ENCODE measurements at regions not wholly inside any gene's neighbourhood (a gene's known extent, or its start where the extent isn't known, plus 50 kb on each side); places are given as distances from the start of the nearest gene placed in this dataset.
"Not testable (repeated sequence)": the region's sequence is repeated elsewhere in the genome, so short reads cannot be mapped to it uniquely, and the experiment has no call there.

DNA sequence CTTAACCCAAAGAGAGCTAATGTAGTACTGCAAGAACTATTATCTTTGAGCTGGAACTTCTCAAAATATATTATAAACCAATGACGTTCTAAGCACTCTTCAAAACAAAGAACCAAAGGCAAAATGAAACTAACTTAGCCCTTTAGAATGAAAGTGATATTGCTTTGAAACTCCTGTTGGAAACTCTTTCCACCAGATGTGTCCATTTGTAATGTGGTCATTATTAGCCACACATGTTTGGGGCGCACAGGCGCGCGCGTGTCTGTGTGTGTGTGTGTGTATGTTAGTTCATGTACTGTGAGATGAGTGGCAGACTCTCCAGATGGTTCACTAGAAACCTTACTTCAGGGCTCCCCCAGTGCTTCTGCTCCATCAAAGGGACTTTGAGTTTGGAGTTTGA is 323.4 kb downstream of the BCL11A start:
- DNase-seq: no peak

GRCh38 chr2:60226943-60227342 is 326.5 kb downstream of the BCL11A start:
- no peak for DNase-seq

- no peak for DNase-seq
Observed at GRCh38 chr2:60226191-60226590, 327.3 kb downstream of the BCL11A start.

- no peak for DNase-seq
Observed at GRCh38 chr2:60223859-60224258, 329.6 kb downstream of the BCL11A start.

DNA sequence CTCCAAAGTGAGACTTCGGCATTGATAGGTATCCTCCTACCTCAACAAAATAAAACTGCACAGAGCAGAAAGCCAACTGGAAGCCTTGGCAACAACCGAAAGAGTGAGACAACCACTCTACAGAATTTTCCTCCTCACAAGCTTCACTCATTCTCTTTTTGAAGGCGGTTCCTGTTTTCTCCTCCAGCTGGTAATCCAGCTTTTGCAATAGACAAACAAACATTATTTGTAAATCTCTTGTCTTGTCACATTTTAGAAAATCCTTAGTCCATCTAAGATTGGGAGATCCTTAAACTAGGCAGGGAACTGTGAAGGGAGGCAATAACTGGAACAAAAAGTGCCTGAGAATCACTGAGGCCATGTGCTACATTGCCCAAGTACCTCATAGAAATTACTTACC is 332.4 kb downstream of the BCL11A start:
- DNase-seq: no peak

GRCh38 chr2:60219536-60219935 is 333.9 kb downstream of the BCL11A start:
- no peak for DNase-seq

DNA sequence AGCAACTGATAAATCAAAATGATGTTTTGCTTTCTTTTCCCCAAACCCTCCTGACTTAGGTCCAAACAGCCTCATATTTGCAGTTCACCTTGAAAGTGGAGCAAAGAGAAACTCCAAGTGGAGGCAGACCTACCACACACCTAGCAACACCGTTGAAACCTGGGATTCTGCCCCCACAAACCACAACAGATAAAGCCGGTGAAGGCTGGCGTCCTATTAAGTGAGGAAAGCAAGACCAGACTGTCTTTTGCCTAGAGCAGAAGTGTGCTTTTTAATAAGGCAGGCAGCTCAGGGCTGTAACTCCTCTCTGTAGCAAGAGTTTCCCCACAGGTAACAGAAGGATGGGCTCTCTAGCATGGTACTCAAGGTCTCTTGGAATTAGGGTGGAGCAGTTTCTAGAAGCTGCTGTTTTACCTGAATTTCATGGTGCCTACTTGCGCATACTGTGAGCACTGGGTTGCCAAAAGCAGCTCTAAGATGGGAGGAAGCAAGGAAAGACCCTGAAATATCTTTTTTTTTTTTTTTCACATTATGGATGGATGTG is 336.9 kb downstream of the BCL11A start:
- DNase-seq: no peak

GRCh38 chr2:60215386-60215901 is 338.0 kb downstream of the BCL11A start:
- DNase-seq: no peak

DNA sequence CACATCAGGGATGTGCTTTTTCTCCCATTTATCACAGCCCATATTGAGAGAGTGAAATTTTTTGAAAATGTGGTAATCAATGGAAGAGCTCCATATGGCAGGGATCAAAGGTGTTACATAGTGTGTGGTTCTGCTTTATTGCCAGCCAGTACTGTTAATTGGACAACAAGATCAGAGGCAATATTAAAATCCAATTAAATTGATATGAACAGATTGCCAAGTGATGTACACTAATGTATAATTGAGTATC is 338.9 kb downstream of the BCL11A start:
- DNase-seq: no peak

- DNase-seq: peak in 1 of 2 experiments; percentile 4
Observed at GRCh38 chr2:60213865-60214625, 339.4 kb downstream of the BCL11A start.

DNA sequence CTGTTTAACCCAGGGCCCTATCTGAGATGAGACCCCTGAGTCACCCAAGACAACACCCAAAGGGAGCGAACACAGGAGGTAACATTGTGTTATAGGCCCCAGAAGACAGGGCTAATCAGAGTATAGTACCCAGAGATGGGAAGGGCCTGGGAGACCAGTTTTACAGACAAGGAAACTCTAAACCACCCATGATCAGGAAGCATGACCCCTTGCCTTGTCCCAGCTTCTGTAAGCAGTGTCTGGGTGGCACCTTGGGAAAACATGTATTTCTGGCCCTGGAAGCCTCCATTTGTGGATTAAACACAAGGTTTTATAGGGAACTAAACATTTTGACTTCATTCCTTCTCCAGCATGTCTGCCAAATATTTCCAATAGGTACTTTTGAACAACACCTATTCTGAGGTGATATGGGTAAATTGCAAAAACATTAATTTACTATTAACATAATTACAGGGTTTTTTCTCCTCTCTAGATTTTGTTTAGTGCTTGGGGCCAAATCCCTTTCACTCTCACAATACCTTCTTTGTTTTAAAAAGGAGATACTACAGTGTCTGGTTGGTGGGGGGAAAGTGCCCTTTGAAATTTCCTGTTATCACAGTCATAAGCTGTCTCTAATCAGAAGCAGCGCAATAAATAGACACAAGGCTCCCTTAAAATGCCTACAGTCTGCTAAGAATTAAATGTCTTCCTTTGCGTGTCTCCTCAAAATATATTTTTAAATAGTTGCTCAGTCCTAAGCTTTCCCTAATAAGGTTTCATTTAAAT is 341.1 kb downstream of the BCL11A start:
- no peak for DNase-seq

GRCh38 chr2:60189006-60189405 is 364.4 kb downstream of the BCL11A start:
- not testable (repeated sequence) for DNase-seq

GRCh38 chr2:60175290-60175689 is 378.2 kb downstream of the BCL11A start:
- DNase-seq: no peak

DNA sequence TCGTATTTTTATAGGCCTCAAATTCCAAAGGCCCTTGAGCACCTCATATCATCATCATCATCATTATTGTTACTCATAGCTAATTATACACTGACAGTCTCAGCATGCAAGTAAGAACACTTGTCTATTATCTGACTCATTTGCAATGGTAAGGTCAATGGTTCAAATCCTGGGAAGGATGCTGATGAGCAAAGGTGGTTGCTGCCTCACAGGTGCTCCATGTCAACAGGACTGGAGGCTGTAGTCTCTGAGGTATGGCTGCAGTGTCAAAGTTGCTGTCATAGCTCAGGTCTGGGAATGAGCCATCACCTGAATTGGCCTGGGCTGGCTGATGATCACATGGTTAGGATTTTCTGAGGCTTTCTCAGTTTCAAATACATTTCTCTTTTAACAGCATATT is 379.3 kb downstream of the BCL11A start:
- no peak for DNase-seq

DNA sequence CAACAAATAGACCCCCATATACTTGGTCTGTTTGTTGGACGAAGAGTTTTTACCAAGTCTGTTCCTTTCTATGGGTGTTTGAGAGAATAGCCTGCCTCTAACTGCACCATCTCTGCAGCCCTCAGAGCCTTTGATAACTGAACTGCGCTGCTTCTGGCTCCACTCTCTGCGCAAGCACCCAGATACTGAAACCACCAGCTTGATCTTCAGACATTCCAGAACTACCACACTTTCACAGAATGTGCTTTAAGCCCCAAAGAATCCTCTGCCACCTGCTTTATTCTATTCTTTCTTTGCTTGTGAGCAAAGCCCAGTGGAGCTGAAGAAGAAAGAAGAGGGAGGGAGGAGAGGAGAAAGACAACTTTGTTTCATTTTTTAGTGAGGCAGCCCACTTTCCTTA is 380.7 kb downstream of the BCL11A start:
- DNase-seq: no peak

DNA sequence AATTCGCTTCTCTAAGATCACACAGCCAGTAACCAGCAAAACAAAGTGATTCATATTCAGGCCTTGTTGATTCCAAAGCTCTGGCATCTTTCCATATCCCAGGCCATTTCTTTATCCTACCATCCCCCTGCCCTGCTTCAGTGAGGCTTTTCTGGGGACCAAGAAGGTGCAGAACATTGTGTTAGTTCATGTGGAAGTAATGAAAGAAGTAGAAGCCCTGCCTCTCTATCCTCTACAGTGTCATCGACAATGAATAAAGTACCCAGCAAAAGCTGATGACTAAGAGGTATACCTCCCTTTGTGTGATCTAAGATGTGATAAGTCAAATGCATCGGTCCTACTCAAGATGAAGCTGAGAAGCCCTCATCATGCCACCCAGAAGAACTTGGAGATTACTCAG is 383.2 kb downstream of the BCL11A start:
- no peak for DNase-seq

DNA sequence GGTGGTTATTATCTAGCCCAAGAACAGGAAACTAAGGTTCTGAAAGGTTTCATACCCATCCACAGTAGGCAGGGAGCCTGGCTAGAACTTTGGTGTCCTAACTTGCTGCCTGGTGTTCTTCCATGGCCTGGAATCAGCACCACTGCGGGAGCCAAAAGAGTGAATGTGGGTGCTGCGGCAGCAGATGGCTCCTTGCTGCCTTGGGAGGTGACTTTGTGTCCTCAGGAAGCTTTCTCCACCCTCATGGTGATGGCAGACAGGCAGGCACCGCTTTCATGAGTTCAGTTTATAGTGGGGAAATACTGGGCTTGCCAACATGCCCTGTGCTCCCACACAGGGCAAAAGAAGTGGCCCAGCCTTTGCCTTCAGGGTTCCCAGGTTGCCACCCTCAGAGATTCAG is 385.2 kb downstream of the BCL11A start:
- no peak for DNase-seq

DNA sequence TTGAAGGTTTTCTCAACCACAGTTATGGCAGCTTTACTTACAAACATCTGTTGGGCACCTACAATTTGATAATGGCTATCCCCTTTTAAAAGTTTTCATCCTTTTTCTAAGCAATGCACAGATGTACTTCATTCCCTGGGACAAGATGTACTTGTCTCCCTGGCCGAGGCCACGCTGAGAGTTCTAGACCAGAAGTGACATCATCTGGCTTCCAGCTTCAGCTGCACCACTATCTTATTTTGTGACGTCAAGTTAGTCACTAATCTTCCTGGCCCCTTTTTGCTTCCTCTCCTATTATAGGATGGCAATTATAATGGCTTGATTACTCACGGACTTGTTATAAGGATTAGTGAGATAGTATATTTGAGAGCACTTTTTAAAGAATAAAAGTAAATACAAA is 386.4 kb downstream of the BCL11A start:
- no peak for DNase-seq

DNA sequence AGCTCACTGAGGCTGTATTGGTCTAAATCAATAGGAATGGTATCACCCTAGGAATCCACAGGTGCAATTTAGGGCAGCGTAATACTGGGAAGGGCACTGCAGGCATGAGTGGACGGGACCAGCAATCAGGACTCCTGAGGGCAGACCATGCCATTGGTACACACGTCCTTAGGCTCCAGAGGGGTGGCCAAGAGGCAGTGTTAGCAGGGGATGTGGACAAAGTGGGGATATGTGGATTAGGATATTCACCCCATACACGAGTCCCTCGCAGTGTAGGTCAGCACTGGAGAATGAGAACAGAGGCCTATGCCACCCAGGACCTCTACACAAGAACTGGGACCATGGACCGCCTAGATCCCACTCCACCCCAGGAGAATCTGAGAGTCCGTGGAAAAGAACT is 389.8 kb downstream of the BCL11A start:
- no peak for DNase-seq

DNA sequence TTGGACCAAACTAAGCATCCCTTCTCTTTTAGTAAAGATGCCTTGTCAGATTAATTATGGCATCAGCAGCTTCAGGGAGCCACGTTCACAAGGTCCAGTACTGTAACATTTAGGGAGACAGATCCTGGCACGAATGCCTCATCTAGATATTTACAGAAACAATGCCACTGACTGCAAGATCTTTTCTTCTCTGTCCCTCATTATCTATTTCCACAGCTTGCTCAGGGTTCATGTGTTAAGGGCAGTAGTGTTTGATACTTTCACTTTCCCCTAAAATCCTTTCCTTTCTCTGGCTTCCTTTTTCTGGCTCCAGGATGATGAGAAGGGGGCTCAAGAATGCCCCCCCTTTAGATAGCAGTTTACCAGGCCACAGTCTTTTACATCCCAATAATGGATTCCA is 393.9 kb downstream of the BCL11A start:
- DNase-seq: no peak

DNA sequence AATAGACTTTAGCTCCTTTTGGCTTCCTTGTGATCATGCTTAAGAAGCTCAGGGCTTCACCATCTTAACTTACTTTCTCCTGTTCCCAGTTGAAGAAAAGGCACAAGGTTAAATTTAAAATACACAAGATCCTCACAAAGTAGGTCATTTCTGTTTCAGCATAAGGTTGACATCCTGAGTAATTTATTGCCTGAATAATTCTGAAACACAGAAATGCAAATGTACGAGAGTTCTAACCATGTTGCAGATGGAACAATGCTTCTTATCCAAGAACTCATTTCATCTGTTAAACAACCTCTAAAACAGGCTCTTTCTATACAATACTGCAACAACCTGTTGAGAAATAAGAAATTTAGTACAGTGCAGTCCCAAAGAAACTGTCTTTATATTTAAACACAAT is 395.2 kb downstream of the BCL11A start:
- no peak for DNase-seq

DNA sequence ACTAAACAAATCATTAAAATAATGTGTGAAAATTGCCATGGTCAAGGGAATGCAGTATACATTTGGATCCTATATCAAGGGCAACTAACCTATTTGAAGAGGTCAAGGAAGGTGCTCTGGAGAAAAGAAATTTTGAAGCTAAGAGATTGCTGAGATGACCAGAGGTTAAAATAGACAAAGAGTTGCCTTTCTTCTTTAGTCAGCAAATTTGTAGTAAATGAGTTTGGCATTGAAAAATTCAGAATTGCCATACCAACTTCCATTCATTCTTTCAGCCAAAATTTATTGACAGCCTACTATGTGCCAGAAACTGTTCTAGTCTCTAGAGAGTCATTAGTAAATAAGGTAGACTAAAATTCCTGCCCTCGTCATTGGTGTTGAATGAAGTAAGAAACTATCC is 396.2 kb downstream of the BCL11A start:
- DNase-seq: no peak

DNA sequence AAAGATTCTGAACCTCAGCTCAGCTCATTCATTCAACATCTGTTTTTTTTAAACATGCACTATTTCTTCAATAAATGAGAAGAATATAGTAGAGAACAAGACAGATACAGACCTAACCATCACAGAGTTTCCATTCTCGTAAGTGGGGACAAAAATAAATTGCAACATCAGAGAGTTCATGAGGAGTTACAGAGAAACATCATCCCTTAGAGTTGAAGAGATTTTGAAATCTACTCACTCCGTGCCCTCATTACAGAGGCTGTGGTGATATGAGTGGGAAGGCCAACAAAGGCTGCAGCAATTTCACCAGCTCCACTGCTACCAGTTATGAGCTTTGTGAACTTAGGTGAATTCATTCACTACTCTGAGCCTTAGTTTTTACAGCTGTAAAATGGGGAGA is 399.3 kb downstream of the BCL11A start:
- DNase-seq: no peak

GRCh38 chr2:60152226-60152833 is 401.1 kb downstream of the BCL11A start:
- peak; percentile 39 to 59 for DNase-seq

All from Kasumi-1 (cell line).